Brain microvascular endothelial cell (primary cell): ENCODE measurements at regions not wholly inside any gene's neighbourhood (a gene's known extent, or its start where the extent isn't known, plus 50 kb on each side); places are given as distances from the start of the nearest gene placed in this dataset.

ENCODE experiments used
- DNase-seq: peaks from one replicate; pipeline ENCODE4 v3.0.0-alpha.2; 2020
- H3K27ac ChIP-seq: fragments of 250-450 bp; sonication (Bioruptor Pico); 2 replicates; pipeline ENCODE4 v1.5.1; 2020; ENCODE audit warnings: mild to moderate bottlenecking, moderate library complexity
- H3K27me3 ChIP-seq: fragments of 250-450 bp; sonication (Bioruptor Pico); replicated peaks from 2 replicates; pipeline ENCODE4 v1.5.1; 2020; ENCODE audit warnings: mild to moderate bottlenecking
- H3K36me3 ChIP-seq: fragments of 250-450 bp; sonication (Bioruptor Pico); replicated peaks from 2 replicates; pipeline ENCODE4 v1.5.1; 2020; ENCODE audit warnings: mild to moderate bottlenecking
- H3K4me3 ChIP-seq: 2 replicates; pipeline ENCODE4 v1.5.1; 2011; ENCODE audit warnings: low read depth, mild to moderate bottlenecking, control low read depth, low read length, moderate library complexity
- CTCF ChIP-seq: IDR thresholded peaks from 2 replicates; pipeline ENCODE4 v1.5.1; 2011; ENCODE audit warnings: low read depth, mild to moderate bottlenecking, moderate library complexity, low read length, control low read depth, inconsistent platforms; ENCODE audit errors: missing control alignments
- in situ Hi-C: cut with HindIII; loops from 2 replicates; pipeline ENCODE4 v1.10.0; 2017; ENCODE audit warnings: low sequenced_read_pairs, low pct_ligation_motif_present

DNA sequence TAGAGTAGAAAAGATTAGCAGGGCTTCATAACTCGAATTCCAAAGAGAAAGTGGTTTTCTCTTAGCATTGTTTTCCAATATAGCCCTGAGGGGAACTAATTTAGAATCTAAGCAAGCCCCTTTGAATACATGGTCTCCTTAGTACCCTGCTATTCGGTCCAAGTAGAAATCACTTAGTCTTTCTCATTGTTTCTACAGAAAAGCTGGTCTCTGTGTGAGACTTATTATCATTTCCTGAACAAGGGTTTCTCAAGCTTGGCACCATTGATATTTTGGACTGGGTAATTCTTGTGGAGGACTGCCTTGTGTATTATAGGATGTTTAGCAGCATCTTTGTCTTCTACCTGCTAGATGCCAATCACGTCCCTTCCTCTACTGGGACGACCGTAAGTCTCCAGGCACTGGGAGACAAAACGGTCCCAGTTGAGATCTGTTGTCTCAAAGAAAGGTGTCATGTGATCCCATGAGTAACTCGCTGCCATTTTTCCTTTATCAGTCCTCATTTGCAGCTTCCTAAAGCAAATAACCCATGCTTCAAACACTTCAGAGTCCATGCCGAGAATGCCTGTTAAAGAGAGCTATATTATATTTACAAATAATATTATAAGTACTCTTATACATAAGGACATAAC, 230.7 kb upstream of the SLCO3A1 start:
- no peak for TF ChIP-seq CTCF
- Histone ChIP-seq H3K27ac (no peak overlapping the region), H3K36me3 (no peaks in the 10 kb centered on the region), H3K27me3 (no peaks in the 10 kb centered on the region), H3K4me3 (no peak overlapping the region)
- DNase-seq, result no peak
- in situ Hi-C loops, result no loop called here

- in situ Hi-C loops, result no loop called here
- no peaks in the 10 kb centered on the region for H3K36me3 ChIP-seq
- no peak for DNase-seq
Measured at GRCh38 chr15:91624353-91624968, 229.0 kb upstream of the SLCO3A1 start.

GRCh38 chr15:91625506-91625905, 228.0 kb upstream of the SLCO3A1 start:
- no peaks in the 10 kb centered on the region for H3K27me3 ChIP-seq
- in situ Hi-C loops, result no loop called here
- no peak overlapping the region for H3K4me3 ChIP-seq
- no peak overlapping the region for H3K27ac ChIP-seq
- DNase-seq, result no peak
- TF ChIP-seq CTCF, result no peak
- H3K36me3 ChIP-seq, result no peaks in the 10 kb centered on the region

More at GRCh38 chr15:91624353-91624968, 229.0 kb upstream of the SLCO3A1 start:
- Histone ChIP-seq H3K27ac (no peak overlapping the region), H3K27me3 (no peaks in the 10 kb centered on the region), H3K4me3 (no peak overlapping the region)
- no peak for TF ChIP-seq CTCF

GRCh38 chr15:91627473-91628278, 225.8 kb upstream of the SLCO3A1 start:
- TF ChIP-seq CTCF, result no peak
- Histone ChIP-seq H3K36me3 (no peaks in the 10 kb centered on the region), H3K27me3 (no peaks in the 10 kb centered on the region), H3K27ac (no peak overlapping the region), H3K4me3 (no peak overlapping the region)
- in situ Hi-C loops, result no loop called here
- DNase-seq, result no peak

GRCh38 chr15:91630090-91630489, 223.4 kb upstream of the SLCO3A1 start:
- no peak overlapping the region for H3K27ac ChIP-seq
- no peaks in the 10 kb centered on the region for H3K36me3 ChIP-seq
- in situ Hi-C loops, result no loop called here
- no peak for TF ChIP-seq CTCF
- no peaks in the 10 kb centered on the region for H3K27me3 ChIP-seq
- H3K4me3 ChIP-seq, result no peak overlapping the region
- no peak for DNase-seq
